ENCODE measurements at regions not wholly inside any gene's neighbourhood (a gene's known extent, or its start where the extent isn't known, plus 50 kb on each side); places are given as distances from the start of the nearest gene placed in this dataset.

DNA sequence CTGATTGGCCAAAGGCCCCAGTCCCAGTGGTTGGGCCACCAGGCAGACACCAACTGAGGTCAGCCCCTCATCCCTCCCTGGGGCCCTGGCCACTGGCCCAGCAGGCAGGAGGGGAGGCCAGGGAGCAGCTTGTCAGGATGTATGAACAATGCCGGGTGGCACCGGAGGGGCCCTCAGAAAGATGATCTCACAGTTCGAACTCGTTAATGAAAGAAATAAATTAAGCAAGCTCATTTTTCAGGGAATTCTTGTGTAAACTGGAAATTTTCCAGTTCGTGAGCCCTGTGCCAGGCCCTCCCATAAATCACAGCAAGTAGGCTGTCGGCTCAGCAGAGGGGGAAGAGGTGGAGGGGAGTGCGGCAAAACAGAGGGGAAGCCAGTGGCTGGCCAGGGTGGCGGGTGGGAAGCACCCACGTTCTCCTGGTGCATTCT is 177.0 kb upstream of the VASH1 start:
- TF ChIP-seq, protein P1, sequence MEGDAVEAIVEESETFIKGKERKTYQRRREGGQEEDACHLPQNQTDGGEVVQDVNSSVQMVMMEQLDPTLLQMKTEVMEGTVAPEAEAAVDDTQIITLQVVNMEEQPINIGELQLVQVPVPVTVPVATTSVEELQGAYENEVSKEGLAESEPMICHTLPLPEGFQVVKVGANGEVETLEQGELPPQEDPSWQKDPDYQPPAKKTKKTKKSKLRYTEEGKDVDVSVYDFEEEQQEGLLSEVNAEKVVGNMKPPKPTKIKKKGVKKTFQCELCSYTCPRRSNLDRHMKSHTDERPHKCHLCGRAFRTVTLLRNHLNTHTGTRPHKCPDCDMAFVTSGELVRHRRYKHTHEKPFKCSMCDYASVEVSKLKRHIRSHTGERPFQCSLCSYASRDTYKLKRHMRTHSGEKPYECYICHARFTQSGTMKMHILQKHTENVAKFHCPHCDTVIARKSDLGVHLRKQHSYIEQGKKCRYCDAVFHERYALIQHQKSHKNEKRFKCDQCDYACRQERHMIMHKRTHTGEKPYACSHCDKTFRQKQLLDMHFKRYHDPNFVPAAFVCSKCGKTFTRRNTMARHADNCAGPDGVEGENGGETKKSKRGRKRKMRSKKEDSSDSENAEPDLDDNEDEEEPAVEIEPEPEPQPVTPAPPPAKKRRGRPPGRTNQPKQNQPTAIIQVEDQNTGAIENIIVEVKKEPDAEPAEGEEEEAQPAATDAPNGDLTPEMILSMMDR (conservative IDR thresholded peaks at IDR 0.05 in 1 of 2, IDR thresholded peaks at IDR 0.05 in 1 of 2; ENCODE audit: low read depth in 1 of 2, low read length in 2 of 2): no peak
- TF ChIP-seq EZH2 (IDR thresholded peaks at IDR 0.05; ENCODE audit: low read length, missing control alignments): no peak

All from fibroblast of lung (primary cell).